ENCODE measurements at regions not wholly inside any gene's neighbourhood (a gene's known extent, or its start where the extent isn't known, plus 50 kb on each side); places are given as distances from the start of the nearest gene placed in this dataset.

- TF ChIP-seq TAF1 (IDR thresholded peaks at IDR 0.05; ENCODE audit: borderline replicate concordance, low read depth, low read length) (no peak), POLR2A (IDR thresholded peaks at IDR 0.05; ENCODE audit: low read depth, low read length) (no peak)
Measured at GRCh38 chr7:25719190-25719896, 432.7 kb upstream of the NFE2L3 start.
